HG02970 (cell line): ENCODE measurements at regions not wholly inside any gene's neighbourhood (a gene's known extent, or its start where the extent isn't known, plus 50 kb on each side); places are given as distances from the start of the nearest gene placed in this dataset.

Experiments
- ATAC-seq: cut with Tn5 transposase; IDR thresholded peaks from one replicate; pipeline ENCODE4 v1.9.1; 2021; ENCODE audit warnings: mild to moderate bottlenecking, moderate library complexity, moderate number of reproducible peaks; ENCODE audit not compliant: unreplicated experiment, low FRiP score

DNA sequence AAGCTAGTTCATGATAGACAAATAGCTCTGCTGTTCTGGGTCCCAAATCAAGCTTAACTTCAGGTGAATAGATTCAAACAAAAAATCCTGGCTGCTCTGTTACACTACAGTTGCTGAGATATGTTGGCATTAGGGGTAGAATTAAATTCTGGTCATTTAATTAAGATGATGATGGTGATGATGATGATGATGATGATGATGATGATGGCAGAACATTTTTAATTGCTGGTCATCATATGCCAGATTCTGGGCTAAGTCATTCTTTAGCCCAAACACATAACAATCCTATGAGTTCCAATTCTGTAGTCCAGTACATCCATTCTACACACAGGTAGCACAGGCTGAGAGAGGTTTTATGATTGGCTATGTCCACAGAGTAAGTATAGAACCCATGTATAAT is 741.5 kb downstream of the STIM2 start:
- no peak for ATAC-seq

DNA sequence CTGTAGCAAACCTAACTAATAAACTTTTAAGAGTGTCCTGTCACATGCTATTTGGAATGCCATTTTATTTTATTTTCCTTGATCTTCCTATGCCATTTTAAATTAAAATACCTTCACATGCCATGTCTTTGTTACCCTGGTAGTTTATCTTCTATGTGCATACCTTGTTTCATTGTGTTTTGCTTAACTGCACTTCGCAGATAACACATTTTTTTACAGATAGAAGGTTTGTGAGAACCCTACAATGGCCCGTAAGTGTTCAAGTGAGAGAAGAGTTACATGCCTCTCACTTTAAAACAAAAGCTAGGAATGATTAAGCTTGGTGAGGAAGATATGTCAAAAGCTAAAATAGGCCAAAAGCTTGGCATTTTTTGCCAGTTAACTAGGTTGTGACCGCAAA is 744.1 kb downstream of the STIM2 start:
- no peak for ATAC-seq

DNA sequence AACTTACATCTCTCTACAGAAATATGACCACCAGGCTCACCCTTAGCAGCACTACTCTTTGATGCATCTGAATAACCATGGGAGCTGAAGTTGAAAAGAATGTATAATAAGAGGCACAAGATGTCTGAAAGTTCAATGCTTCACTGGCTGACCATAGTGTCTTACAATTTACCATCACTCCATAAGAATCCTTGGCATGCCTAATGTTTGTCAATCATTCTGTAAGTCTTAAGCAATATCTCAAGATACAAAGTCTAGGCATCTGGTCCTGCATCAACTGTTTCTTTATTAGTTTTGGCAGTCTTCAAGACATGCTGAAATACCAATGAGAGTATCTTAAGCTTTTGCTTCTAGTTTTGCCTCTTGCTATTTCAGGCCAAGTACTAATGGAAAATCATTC is 755.5 kb downstream of the STIM2 start:
- ATAC-seq = no peak

DNA sequence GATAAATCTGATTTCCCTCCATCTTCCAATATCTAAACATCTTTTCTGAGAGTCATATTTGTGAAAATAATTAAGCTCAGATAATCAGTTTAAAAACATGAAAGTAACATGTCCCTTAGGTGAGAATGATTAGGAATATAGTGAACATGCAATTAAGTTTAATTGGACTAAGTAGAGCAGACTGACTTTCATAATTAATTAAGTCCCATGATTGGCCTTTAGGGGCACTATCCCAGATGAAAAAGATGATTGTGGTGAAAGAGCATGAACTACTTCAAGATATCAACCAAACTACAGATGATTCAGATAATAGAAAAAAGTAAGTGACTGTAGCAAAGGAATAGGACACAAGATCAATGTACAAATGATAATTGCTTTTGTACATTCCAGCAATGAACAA is 758.8 kb downstream of the STIM2 start:
- ATAC-seq = no peak

DNA sequence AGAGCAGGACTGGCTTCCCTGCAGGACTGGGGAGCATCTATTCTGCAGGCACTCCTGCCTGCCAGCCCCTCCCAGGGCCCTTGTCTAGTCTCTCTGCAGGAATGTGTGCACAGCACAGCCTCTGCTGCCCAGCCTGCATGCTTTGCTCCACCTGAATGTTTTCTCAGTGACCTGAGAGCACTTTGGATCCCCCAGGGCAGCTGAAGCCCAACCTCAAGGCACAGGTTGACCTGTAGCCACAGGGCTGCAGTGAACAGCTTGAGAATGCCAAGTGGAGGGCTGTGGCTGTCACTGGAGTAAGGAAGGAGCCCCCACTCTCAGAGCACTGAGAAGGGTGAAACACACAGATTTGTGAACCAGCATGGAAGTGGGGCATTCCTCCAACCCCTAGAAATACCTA is 760.2 kb downstream of the STIM2 start:
- ATAC-seq = no peak

DNA sequence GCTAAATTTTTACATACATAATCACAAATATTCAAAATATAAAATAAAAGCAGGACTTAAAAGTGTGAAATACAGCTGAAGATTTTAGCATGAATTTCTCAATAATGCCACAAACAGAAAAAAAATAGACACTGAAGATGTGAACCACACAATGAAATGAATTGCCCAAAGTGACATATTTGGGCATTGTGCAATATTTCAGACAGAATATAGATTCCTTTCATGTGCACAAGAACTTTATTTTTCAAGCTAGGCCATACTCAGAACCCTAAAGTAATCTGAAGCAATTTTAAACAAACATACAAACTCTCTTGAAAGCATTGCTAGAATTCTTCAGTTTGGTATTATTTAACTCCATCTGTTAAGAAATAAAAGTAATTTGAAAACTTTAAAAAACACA is 764.1 kb downstream of the STIM2 start:
- no peak for ATAC-seq

DNA sequence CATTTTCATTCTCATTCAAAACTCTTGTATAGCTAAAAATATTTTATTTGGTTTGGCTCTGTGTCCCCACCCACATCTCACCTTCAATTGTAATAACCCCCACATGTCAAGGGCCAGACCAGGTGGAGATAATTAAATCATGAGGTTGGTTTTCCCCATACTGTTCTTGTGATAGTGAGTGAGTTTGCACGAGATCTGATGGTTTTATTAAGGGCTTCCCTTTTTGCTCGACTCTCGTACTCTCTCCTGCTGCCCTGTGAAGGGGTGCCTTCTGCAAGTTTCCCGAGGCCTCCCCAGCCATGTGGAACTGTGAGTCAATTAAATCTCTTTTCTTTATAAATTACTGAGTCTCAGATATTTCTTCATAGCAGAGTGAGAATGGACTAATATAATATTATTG is 768.0 kb downstream of the STIM2 start:
- no peak for ATAC-seq

DNA sequence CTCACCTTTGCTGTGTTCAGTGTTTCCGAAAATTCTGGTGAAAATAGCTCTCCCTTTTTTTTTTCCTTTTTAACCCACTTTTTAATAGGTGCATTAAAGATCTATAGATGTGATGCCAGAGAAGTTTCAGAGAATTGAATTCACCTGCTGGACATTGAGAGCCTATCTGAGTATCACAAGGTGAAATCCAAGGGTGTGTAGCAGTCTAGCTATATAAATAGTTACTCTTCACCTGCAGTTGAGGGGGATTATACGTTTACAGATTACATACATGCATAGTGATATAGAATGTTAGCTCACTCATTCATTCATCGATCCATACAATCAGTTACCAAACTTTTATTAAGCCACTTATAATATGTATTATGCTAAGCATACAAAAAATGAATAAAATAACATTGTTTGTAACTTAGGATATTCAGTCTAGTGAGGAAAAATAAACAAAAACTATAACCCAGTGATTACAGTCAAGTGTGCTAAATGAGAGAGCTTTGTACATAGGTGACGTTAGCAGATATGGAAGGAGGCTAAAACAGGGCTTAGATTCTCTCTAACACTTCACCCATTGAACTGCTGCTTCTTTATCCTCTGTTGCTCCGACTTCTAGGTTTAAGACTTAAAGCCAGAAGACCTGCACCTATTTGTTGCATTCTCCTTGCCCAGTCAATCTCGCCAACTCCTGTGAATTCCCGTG is 769.0 kb downstream of the STIM2 start:
- ATAC-seq = no peak

DNA sequence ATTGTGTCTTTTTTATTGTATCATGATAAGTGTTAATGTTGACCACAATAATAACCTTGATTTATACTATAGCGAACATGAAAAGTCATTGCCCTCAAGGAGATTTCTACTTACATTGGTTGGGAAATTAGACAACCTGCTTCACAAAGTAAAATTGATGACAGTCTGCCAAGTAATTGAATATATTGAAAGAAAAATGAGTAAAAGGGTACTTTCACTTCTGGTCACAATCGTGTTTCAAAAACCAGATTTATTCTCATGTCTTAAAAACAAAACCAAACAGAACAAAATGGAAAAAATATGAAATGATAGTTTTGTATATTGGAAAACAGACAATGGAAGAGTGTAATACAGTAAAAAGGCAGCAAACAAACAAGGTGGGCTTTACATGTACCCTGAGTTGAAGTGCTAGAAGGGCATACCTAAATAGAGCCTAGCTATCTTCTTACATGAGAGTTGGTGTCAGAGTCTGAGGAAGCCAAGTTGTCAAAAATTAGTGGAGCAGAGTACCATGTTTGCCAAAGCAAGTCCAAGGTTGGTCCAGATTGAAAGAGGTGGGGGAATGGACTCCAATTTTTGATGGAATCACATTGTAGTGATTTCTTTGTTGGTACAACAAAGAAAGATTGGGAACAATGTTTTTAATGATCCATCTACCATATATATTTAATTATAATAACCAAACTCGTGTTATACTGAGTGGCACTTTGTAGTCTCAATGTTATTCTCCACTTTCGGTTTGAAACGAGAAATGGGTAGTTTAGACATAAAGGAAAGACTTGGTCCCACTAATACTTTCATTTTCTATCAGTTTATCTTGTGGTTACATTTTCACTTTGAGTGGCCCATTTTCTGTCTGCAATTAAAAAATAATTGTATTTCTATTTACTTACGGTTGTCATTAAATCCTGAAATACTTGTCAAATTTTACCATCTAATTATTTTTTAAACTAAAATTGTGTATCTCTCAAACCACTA is 775.6 kb downstream of the STIM2 start:
- ATAC-seq = no peak

DNA sequence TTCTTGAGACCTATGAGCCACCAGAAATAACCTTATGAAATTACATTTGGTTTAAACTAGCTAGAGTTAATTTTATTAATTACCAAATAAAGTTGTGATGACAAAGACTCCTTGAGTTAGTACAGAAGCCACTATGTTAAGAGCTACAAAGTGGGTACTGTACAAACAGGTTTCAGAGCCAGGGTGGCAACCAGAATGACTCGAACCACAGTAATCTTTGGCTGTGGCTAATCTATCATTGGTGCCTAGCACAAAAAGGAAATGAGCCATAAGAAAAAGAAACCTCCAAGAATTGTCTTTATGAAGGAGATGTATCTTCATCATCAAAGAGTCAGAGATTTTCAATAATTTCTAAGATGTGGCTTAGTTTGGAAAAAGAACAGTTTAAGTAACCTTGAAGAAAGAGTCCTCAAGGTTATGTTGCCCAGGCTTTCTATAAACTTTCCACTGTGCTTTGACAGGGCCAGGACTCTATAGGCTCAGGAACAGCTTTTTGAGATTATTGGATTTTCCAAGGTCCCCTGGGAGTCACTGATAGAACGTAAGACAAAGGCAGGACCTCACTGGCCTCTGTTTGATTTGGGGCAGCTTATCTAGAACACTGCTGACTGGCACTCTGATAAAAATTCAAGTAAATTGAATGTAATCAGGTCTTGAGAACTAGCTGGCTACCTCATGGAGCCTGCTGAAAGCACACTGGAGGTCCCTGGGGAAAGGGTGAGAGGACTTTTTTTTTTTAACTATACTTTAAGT is 777.7 kb downstream of the STIM2 start:
- ATAC-seq = no peak

DNA sequence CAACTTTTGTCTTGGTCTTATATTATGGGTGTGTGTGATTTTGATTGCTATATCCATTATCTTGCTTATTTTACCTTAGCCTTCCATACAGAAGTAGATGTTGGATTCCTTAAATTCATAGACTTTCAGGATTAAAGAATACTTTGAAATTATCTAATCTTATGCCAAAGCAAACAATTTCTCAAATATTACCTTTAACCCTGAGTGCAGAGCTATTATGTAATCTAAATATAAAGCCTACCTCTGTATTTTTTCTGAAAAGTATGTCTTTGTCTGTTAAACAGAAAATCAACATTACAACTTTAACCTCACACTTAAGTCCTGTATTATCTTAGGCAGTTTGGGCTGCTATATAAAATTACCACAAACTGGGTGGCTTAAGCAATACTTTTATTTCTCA is 782.5 kb downstream of the STIM2 start:
- ATAC-seq = no peak

DNA sequence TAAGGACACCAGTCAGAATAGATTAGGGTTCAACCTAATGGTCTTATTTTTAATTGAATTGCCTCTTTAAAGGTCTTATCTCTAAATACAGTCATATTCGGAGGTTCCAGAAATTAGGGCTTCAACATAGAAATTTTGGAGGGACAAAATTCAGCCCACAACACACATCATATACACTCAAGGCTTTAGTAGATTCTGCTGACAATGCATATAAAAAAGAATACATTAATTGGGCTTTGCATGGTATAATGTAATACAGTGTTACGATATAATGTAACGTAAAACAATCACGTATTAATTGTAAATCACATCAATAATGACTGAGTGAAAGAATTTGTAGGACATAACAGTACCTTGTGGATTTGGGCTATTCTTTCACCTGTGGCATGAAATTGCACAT is 787.8 kb downstream of the STIM2 start:
- ATAC-seq = no peak

DNA sequence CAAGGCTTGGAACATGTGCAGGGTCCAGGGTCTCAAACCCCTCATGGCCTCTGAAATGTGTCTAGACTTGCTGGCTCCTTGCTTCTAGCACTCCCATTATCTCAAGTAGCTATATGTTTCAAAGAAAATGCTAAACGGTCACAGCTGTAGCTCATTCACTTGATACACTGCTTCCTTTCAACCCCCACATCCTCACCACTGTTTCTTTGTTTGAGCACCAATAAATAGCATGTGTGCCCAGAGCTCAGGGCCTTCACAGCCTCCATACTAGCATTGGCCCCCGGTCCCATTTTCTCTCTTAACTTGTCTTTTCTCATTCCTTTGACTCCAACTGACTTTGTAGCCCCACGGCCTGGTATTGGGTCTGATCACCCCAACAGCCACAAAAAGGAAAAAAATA is 801.8 kb downstream of the STIM2 start:
- no peak for ATAC-seq

DNA sequence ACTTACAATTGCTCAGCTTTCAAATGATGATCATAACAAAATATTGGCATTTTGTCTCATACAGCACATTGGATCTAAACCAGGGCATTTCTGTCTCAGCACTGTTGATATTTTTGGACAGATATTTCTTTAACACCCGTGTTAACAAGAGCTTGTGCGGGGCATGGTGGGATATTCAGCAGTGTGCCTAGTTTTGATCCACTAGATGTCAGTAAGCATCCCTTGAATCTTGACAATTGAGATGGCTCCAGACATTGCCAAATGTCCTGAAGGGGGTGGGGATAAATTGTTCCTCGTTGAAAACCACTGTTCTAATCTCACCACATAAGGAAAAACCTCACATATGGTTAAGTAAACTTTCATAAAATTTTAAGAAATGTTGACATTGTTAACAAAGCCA is 806.3 kb downstream of the STIM2 start:
- no peak for ATAC-seq

DNA sequence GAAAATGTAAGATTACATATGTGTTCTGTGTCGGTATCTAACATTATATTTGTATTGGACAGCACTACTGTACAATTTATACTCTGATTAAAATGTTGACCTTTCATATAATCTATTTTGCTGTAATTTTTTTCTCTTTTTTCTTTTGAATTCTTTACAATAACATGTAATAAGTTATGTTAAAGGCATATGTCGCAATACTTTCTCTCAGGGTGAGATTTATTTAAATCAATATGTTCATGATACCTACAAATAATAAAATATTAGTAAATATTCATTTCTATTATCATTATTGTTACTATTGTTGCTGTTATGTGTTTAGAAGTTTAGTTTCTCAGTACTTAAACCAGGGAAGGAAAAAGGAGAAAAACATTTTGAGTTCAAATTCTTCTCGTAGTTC is 807.4 kb downstream of the STIM2 start:
- ATAC-seq = no peak

DNA sequence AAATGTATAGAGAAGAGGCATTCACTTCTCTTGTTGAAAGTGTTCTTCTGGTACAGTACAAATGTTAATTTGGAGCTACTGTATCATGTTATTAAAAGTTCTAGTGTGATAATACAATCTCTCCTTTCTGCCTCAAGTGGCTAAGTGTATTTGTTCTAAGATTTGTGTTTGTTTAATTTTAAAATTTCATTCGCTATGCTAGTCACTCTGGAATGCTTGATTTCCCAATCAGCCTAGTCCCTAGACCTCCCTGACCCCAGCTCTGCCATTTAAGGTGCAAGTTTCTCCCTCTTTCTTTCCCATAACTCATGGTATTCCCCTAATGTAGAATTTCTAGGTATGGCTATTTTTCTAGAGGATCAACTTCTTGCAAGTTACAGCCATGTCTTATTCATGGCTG is 817.4 kb downstream of the STIM2 start:
- ATAC-seq = no peak

DNA sequence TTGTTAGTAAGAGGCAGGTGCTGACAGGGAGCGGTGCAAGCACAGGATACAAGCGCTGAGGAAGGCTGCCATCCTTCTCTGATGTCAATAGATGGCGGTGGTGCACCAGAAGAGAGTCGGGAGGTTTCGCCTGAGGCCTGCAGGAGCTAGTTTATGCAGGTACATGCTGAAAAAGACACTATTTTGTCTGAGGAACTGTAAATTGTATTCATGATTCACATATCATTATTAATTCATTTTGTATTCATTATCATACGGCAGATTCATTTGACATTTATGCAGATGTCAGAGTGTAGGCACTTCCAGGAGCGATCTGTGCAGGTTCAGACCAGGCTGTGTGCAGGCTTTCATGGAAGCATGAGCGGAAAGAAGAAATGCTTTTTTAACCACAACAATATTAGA is 824.0 kb downstream of the STIM2 start:
- ATAC-seq = peak; percentile 89

DNA sequence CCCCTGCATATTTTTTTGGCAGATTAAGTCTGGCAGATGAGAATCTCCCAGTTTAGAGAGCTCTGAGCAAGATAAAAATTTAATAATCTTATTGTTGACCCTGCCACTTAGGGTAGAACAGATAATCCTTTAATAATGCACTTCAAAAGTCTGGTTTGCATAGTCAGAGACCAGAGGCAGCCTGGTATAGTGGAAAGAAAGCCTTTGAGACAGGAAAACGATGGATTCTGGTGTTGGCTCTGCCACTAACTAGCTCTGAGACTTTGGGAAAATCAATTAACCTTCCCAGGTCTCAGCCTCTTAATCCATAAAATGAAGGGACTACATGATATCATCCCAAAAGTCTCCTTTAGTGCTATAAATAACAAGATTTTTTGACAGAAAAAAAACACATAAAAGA is 824.5 kb downstream of the STIM2 start:
- no peak for ATAC-seq

DNA sequence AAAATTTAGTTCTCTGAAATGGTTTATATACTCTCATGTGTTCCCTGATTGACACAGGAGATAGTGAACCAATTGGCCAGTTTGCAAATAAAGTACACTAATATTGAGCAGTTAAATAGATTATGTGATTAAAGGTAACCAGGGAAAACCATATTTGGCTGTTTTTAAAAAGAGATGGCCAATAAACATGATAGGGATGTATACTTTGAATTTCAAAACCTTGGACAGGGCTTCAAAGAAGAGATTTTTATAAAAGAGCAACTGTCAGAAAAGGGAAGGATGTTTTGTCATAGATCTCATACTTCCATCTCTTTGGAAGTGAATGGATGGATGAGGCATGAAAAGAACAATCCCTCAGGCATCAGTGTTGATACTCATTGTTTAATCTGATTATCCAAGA is 825.3 kb downstream of the STIM2 start:
- no peak for ATAC-seq

DNA sequence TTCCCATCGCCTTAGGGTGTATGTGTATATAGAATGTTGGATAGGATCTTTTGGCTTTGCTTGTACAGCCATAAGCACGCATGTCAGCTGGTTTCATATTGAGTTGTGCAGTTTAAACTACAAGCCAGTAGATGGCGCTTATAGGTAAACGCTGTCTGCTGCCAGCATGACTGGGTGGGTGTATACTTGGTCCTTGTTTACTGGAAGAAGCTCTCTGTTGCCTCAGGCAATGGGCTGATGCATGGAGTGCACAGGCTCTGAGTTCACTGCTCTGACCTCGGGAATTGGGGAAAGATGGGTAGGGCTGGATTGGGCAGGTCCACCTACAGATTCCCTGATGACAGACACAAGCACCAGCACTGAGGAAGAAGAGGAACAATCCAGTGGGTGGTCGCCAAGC is 831.5 kb downstream of the STIM2 start:
- ATAC-seq = peak; percentile 88
